IMR-90 (cell line): ENCODE measurements at regions not wholly inside any gene's neighbourhood (a gene's known extent, or its start where the extent isn't known, plus 50 kb on each side); places are given as distances from the start of the nearest gene placed in this dataset.

Experiments
- ATAC-seq: fragments of 200-7000 bp; cut with Tn5 transposase; 2 replicates; pipeline ENCODE4 v1.9.1; 2020; ENCODE audit warnings: low read depth, mild to moderate bottlenecking, moderate library complexity
- BruUV-seq: library from RNA; stranded (reverse); fragments of 400-500 nt; replicated peaks from 2 replicates; lab custom pipeline; 2021; lab: Mats Ljungman, UMichigan
- CTCF ChIA-PET: fragments of 300-600 bp; formaldehyde crosslinking; extraction: SDS; loops from one replicate; lab custom pipeline; 2021; ENCODE audit warnings: antibody characterized with exemption; lab: Yijun Ruan, JAX
- POLR2A ChIA-PET: fragments of 300-600 bp; sonication (Branson Sonifier 250); formaldehyde crosslinking; loops from one replicate; lab custom pipeline; 2022; ENCODE audit warnings: antibody characterized with exemption; ENCODE audit not compliant: unreplicated experiment; lab: Charles Lee
- DNase-seq: peaks from one replicate; pipeline ENCODE4 v3.0.0; 2013
- H2AFZ ChIP-seq: replicated peaks from 2 replicates; pipeline ENCODE3; 2013; ENCODE audit warnings: low read length, mild to moderate bottlenecking; ENCODE audit not compliant: poor library complexity
- H2AK5ac ChIP-seq: 2 replicates; pipeline ENCODE4 v1.6.1; 2013; ENCODE audit warnings: low read depth, low read length, inconsistent platforms
- H2AK9ac ChIP-seq: replicated peaks from 2 replicates; pipeline ENCODE3; 2013; ENCODE audit warnings: mild to moderate bottlenecking, low read depth, low read length, moderate library complexity; ENCODE audit not compliant: poor library complexity
- H2BK120ac ChIP-seq: 2 replicates; pipeline ENCODE4 v1.6.1; 2013; ENCODE audit warnings: low read depth, low read length, inconsistent platforms
- H2BK15ac ChIP-seq: 3 replicates; pipeline ENCODE4 v1.6.1; 2013; ENCODE audit warnings: low read depth, low read length, inconsistent platforms
- H2BK20ac ChIP-seq: 2 replicates; pipeline ENCODE4 v1.6.1; 2013; ENCODE audit warnings: low read depth, mild to moderate bottlenecking, inconsistent platforms, low read length, moderate library complexity
- H2BK5ac ChIP-seq: 2 replicates; pipeline ENCODE4 v1.6.1; 2013; ENCODE audit warnings: mild to moderate bottlenecking, low read depth, low read length, inconsistent platforms; ENCODE audit not compliant: poor library complexity, severe bottlenecking
- H3K14ac ChIP-seq: replicated peaks from 2 replicates; pipeline ENCODE4 v1.6.1; 2013; ENCODE audit warnings: low read depth, low read length, inconsistent platforms
- H3K18ac ChIP-seq: 2 replicates; pipeline ENCODE4 v1.6.1; 2013; ENCODE audit warnings: low read depth, low read length, control low read depth
- H3K23ac ChIP-seq: 2 replicates; pipeline ENCODE4 v1.6.1; 2013; ENCODE audit warnings: low read depth, low read length, inconsistent platforms
- H3K27ac ChIP-seq: 2 replicates; pipeline ENCODE4 v1.5.1; 2013; ENCODE audit warnings: mild to moderate bottlenecking, control low read depth, low read length; ENCODE audit not compliant: insufficient read depth
- H3K27me3 ChIP-seq: 2 replicates; pipeline ENCODE4 v1.6.1; 2013; ENCODE audit warnings: low read length; ENCODE audit not compliant: control insufficient read depth, insufficient read depth
- H3K36me3 ChIP-seq: 2 replicates; pipeline ENCODE4 v1.6.1; 2013; ENCODE audit warnings: low read length, mixed read lengths; ENCODE audit not compliant: control insufficient read depth, insufficient read depth
- H3K4ac ChIP-seq: 2 replicates; pipeline ENCODE4 v1.6.1; 2013; ENCODE audit warnings: low read depth, low read length, inconsistent platforms
- H3K4me1 ChIP-seq: 2 replicates; pipeline ENCODE4 v1.6.1; 2013; ENCODE audit warnings: low read length, mixed read lengths; ENCODE audit not compliant: control insufficient read depth, insufficient read depth
- H3K4me2 ChIP-seq: 2 replicates; pipeline ENCODE4 v1.6.1; 2013; ENCODE audit warnings: low read depth, mild to moderate bottlenecking, control low read depth, low read length, moderate library complexity
- H3K4me3 ChIP-seq: 2 replicates; pipeline ENCODE4 v1.5.1; 2013; ENCODE audit warnings: low read depth, mild to moderate bottlenecking, control low read depth, low read length, moderate library complexity; ENCODE audit not compliant: insufficient read depth
- H3K56ac ChIP-seq: 2 replicates; pipeline ENCODE4 v1.6.1; 2013; ENCODE audit warnings: low read length, inconsistent platforms; ENCODE audit not compliant: insufficient read depth; ENCODE audit errors: extremely low read depth
- H3K79me1 ChIP-seq, 2 experiments: 2 replicates each; pipeline ENCODE4 v1.6.1; 2013; ENCODE audit warnings: low read length in 2 of 2, inconsistent platforms in 1 of 2, low read depth in 1 of 2
- H3K9ac ChIP-seq: 2 replicates; pipeline ENCODE4 v1.6.1; 2013; ENCODE audit warnings: low read depth, low read length, control low read depth
- H3K9me1 ChIP-seq: 2 replicates; pipeline ENCODE4 v1.6.1; 2013; ENCODE audit warnings: low read length, inconsistent platforms; ENCODE audit not compliant: insufficient read depth
- H3K9me3 ChIP-seq: 2 replicates; pipeline ENCODE4 v1.6.1; 2013; ENCODE audit warnings: low read length; ENCODE audit not compliant: control insufficient read depth, insufficient read depth
- H4K20me1 ChIP-seq: 2 replicates; pipeline ENCODE4 v1.6.1; 2013; ENCODE audit warnings: low read length, inconsistent platforms; ENCODE audit not compliant: insufficient read depth
- H4K5ac ChIP-seq: 2 replicates; pipeline ENCODE4 v1.6.1; 2013; ENCODE audit warnings: mild to moderate bottlenecking, low read depth, low read length, control low read depth
- H4K8ac ChIP-seq, 2 experiments: 2 replicates each; pipeline ENCODE4 v1.6.1; 2013; ENCODE audit warnings: low read depth in 2 of 2, low read length in 2 of 2, control low read depth in 1 of 2, inconsistent platforms in 1 of 2
- H4K91ac ChIP-seq: 2 replicates; pipeline ENCODE4 v1.6.1; 2013; ENCODE audit warnings: low read depth, low read length, inconsistent platforms; ENCODE audit not compliant: insufficient read depth
- BHLHE40 ChIP-seq: fragments of 150-350 bp; IDR thresholded peaks from 2 replicates; pipeline ENCODE4 v1.6.1; 2016; ENCODE audit warnings: mild to moderate bottlenecking, low read depth, low read length
- FOS ChIP-seq: fragments of 150-350 bp; IDR thresholded peaks from 2 replicates; pipeline ENCODE4 v1.6.1; 2016; ENCODE audit warnings: low read depth, low read length
- MXI1 ChIP-seq: IDR thresholded peaks from 2 replicates; pipeline ENCODE4 v1.6.1; 2012; ENCODE audit warnings: low read depth, mild to moderate bottlenecking, low read length, moderate library complexity, borderline replicate concordance
- NFE2L2 ChIP-seq: fragments of 150-350 bp; IDR thresholded peaks from 2 replicates; pipeline ENCODE4 v1.6.1; 2016; ENCODE audit warnings: low read depth, mild to moderate bottlenecking, low read length
- RAD21 ChIP-seq: IDR thresholded peaks from 2 replicates; pipeline ENCODE4 v1.6.1; 2012; ENCODE audit warnings: low read length, improper control_type of control experiment
- RFX5 ChIP-seq: IDR thresholded peaks from 2 replicates; pipeline ENCODE4 v1.8.0; 2012; ENCODE audit warnings: low read depth, mild to moderate bottlenecking, low read length, moderate library complexity
- WGBS, 2 experiments: methylation state at CpG; one replicate each; pipeline versions ENCODE4 v1.1.5 to v1.1.7; 2013; ENCODE audit warnings: missing lambda C conversion rate in 2 of 2; ENCODE audit not compliant: insufficient read length in 1 of 2; ENCODE audit errors: extremely low coverage in 2 of 2; 5-methylcytosine and 5-hydroxymethylcytosine counted together
- dilution Hi-C: fragments of 300-500 bp; cut with HindIII; formaldehyde crosslinking; loops from one replicate; pipeline ENCODE4 v1.14.3; 2018; ENCODE audit warnings: low sequenced_read_pairs; ENCODE audit not compliant: unreplicated experiment
- in situ Hi-C: fragments of 300-500 bp; cut with MboI; formaldehyde crosslinking; loops from 3 replicates; pipeline ENCODE4 v1.14.3; 2019; ENCODE audit warnings: low sequenced_read_pairs, inconsistent platforms, mixed read lengths
- intact Hi-C: fragments of 100-400 bp; cut with micrococcal nuclease; formaldehyde crosslinking; loops from 2 replicates; pipeline ENCODE4 v1.10.0; 2022
- TF ChIP-seq, protein P1 (sequence below): fragments of 150-350 bp; IDR thresholded peaks from 2 replicates; pipeline ENCODE4 v1.6.1; 2016; ENCODE audit warnings: low read depth, mild to moderate bottlenecking, low read length, moderate library complexity, borderline replicate concordance
- TF ChIP-seq, protein P2 (sequence below): fragments of 150-350 bp; IDR thresholded peaks from 2 replicates; pipeline ENCODE4 v1.6.1; 2017; ENCODE audit warnings: mild to moderate bottlenecking, antibody characterized with exemption, low read length, low read depth

DNA sequence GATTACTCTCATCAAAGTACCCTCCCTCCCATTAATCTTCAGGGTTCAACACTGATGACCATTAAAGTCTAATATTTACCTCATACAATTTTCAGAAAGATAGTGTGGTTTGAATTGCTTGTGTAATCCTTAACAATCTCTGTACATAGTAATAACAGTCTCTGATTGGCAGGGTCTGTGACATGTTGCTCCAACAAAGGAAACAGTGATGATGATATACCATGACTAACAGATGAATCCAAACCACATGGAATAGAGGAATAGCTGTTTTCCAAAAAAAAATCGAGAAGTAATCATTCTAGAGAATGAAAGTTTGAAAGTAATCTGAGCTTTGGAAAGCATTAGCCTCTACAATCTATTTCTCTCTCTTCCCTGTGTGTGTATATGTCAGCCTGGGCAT lies 610.1 kb upstream of the NEGR1 start:
- no peaks in the 10 kb centered on the region for H3K36me3 ChIP-seq
- ChIA-PET POLR2A (no interaction called here), CTCF (no interaction called here)
- no TSS peak for BruUV-seq
- in situ Hi-C loops, result no loop called here
- no peaks in the 10 kb centered on the region for H3K9me1 ChIP-seq
- DNase-seq (no peak), ATAC-seq (no peak)
- H2AFZ ChIP-seq, result no peak overlapping the region
- H2AK9ac ChIP-seq, result no peak overlapping the region
- H4K8ac ChIP-seq, result no peak overlapping the region
- no CpG with 5 or more reads among the region's 1 CpG for WGBS, 2 experiments
- no peak overlapping the region for H3K4me2 ChIP-seq
- no peak overlapping the region for H2BK20ac ChIP-seq
- H3K27ac ChIP-seq, result no peak overlapping the region
- TF ChIP-seq FOS (no peak), NFE2L2 (no peak), MXI1 (no peak), RFX5 (no peak), BHLHE40 (no peak), RAD21 (no peak)
- TF ChIP-seq, protein P1, sequence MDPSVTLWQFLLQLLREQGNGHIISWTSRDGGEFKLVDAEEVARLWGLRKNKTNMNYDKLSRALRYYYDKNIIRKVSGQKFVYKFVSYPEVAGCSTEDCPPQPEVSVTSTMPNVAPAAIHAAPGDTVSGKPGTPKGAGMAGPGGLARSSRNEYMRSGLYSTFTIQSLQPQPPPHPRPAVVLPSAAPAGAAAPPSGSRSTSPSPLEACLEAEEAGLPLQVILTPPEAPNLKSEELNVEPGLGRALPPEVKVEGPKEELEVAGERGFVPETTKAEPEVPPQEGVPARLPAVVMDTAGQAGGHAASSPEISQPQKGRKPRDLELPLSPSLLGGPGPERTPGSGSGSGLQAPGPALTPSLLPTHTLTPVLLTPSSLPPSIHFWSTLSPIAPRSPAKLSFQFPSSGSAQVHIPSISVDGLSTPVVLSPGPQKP, result no peak
- TF ChIP-seq, protein P2, sequence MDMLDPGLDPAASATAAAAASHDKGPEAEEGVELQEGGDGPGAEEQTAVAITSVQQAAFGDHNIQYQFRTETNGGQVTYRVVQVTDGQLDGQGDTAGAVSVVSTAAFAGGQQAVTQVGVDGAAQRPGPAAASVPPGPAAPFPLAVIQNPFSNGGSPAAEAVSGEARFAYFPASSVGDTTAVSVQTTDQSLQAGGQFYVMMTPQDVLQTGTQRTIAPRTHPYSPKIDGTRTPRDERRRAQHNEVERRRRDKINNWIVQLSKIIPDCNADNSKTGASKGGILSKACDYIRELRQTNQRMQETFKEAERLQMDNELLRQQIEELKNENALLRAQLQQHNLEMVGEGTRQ, result no peak
- no peak overlapping the region for H2BK5ac ChIP-seq
- no peak overlapping the region for H3K4me3 ChIP-seq
- no peak overlapping the region for H3K14ac ChIP-seq
- H3K4ac ChIP-seq, result no peak overlapping the region
- H3K9me3 ChIP-seq, result no peaks in the 10 kb centered on the region
- H2BK15ac ChIP-seq, result no peak overlapping the region
- H3K4me1 ChIP-seq, result no peaks in the 10 kb centered on the region
- H3K79me1 ChIP-seq, result no peaks in the 10 kb centered on the region
- no peak overlapping the region for H4K91ac ChIP-seq
- no peak overlapping the region for H2AK5ac ChIP-seq
- no peak overlapping the region for H3K56ac ChIP-seq
- dilution Hi-C loops, result no loop called here
- no peak overlapping the region for H3K23ac ChIP-seq
- intact Hi-C loops, result no loop called here
- no peak overlapping the region for H2BK120ac ChIP-seq
- no peaks in the 10 kb centered on the region for H4K20me1 ChIP-seq
- H3K18ac ChIP-seq, result no peak overlapping the region
- no peaks in the 10 kb centered on the region for H3K27me3 ChIP-seq
- no peak overlapping the region for H4K5ac ChIP-seq
- H3K9ac ChIP-seq, result no peak overlapping the region
